ENCODE measurements at regions not wholly inside any gene's neighbourhood (a gene's known extent, or its start where the extent isn't known, plus 50 kb on each side); places are given as distances from the start of the nearest gene placed in this dataset.
"Not testable (repeated sequence)": the region's sequence is repeated elsewhere in the genome, so short reads cannot be mapped to it uniquely, and the experiment has no call there.

DNA sequence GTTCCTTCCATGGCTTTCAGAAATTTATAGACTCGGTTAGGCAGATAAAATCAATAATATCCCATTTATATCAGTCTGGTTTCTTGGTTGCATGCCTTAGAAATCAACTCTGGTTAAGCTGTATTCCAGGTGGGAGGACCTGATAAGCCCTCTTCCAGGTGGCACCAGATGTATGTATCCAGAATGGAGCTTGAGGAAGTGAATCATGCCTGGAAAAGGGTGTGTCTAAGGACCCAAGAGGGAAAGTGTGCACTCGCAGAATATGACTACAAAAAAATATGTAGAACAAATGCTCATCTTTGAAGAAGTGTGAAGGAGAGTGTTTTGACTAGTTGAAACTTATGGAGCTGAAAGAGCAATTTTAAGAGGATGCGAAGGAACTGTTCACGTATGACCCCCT, 184.5 kb upstream of the IRF2BP2 start:
- ATAC-seq (ENCODE audit: low read depth); H3K9ac ChIP-seq (ENCODE audit: low read length); H3K27ac Mint-ChIP-seq; H3K79me2 ChIP-seq (ENCODE audit: control insufficient read depth, insufficient read depth, low read length); H3K4me3 Mint-ChIP-seq; H3K4me3 ChIP-seq (ENCODE audit: control extremely low read depth in 1 of 5, extremely low read depth in 1 of 5, insufficient read depth in 1 of 5, low read depth in 2 of 5, low read length in 4 of 5); H3K27me3 ChIP-seq (replicated peaks in 1 of 4; ENCODE audit: control extremely low read depth in 1 of 4, control insufficient read depth in 3 of 4, insufficient read depth in 4 of 4, low read length in 3 of 4); H3K36me3 ChIP-seq (replicated peaks in 1 of 2; ENCODE audit: control extremely low read depth in 1 of 2, control insufficient read depth in 1 of 2, extremely low read depth in 1 of 2, insufficient read depth in 2 of 2, low read length in 1 of 2); H3K4me1 ChIP-seq (ENCODE audit: control insufficient read depth in 2 of 2, insufficient read depth in 2 of 2, low read length in 2 of 2); H2AFZ ChIP-seq (ENCODE audit: insufficient read depth, low read depth, low read length, poor library complexity, severe bottlenecking); intact Hi-C loops (cut with micrococcal nuclease); H3K27me3 Mint-ChIP-seq; H4K20me1 ChIP-seq (ENCODE audit: control insufficient read depth, insufficient read depth, low read length, poor library complexity, severe bottlenecking); H3K27ac ChIP-seq (ENCODE audit: low read length in 2 of 2); DNase-seq; POLR2A ChIA-PET; H3K4me2 ChIP-seq (replicated peaks; ENCODE audit: low read depth, low read length, poor library complexity, severe bottlenecking); H3K9me3 ChIP-seq (ENCODE audit: control extremely low read depth in 1 of 3, control insufficient read depth in 2 of 3, insufficient read depth in 1 of 3, low read length in 2 of 3); CTCF ChIA-PET; H3K4me1 Mint-ChIP-seq; H3K9me3 Mint-ChIP-seq (ENCODE audit: insufficient read depth): not testable (repeated sequence)
- no CpG with 5 or more reads among the region's 4 CpGs for WGBS (ENCODE audit: insufficient coverage)

DNA sequence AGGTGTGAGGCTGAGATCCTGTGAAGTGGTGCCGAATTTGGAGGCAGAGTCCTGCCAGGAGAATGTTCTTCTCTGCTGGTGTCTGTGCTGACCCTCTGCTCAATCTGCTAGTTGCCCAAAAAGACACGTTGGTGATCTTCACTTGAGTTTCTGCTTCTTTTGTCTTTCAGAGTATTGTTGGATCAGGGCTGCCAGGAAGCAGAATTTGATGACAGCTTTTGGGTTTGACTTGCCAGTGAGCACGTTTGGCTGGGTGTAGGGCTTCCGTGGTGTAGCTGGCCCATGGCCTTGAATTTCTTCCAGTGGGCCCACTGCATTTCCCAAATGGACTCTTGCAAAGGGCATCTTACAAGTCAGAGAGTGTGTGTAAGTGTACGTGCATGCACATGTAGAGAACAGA, 183.9 kb upstream of the IRF2BP2 start:
- H3K27ac Mint-ChIP-seq; H3K36me3 ChIP-seq (replicated peaks in 1 of 2; ENCODE audit: control extremely low read depth in 1 of 2, control insufficient read depth in 1 of 2, extremely low read depth in 1 of 2, insufficient read depth in 2 of 2, low read length in 1 of 2); H2AFZ ChIP-seq (ENCODE audit: insufficient read depth, low read depth, low read length, poor library complexity, severe bottlenecking); POLR2A ChIA-PET; H3K9me3 ChIP-seq (ENCODE audit: control extremely low read depth in 1 of 3, control insufficient read depth in 2 of 3, insufficient read depth in 1 of 3, low read length in 2 of 3); H3K4me3 Mint-ChIP-seq; CTCF ChIA-PET; ATAC-seq (ENCODE audit: low read depth); DNase-seq; H3K4me1 ChIP-seq (ENCODE audit: control insufficient read depth in 2 of 2, insufficient read depth in 2 of 2, low read length in 2 of 2); intact Hi-C loops (cut with micrococcal nuclease); H4K20me1 ChIP-seq (ENCODE audit: control insufficient read depth, insufficient read depth, low read length, poor library complexity, severe bottlenecking); H3K4me1 Mint-ChIP-seq; H3K9me3 Mint-ChIP-seq (ENCODE audit: insufficient read depth); H3K27ac ChIP-seq (ENCODE audit: low read length in 2 of 2); H3K79me2 ChIP-seq (ENCODE audit: control insufficient read depth, insufficient read depth, low read length); H3K4me3 ChIP-seq (ENCODE audit: control extremely low read depth in 1 of 5, extremely low read depth in 1 of 5, insufficient read depth in 1 of 5, low read depth in 2 of 5, low read length in 4 of 5); H3K4me2 ChIP-seq (replicated peaks; ENCODE audit: low read depth, low read length, poor library complexity, severe bottlenecking); H3K27me3 ChIP-seq (replicated peaks in 1 of 4; ENCODE audit: control extremely low read depth in 1 of 4, control insufficient read depth in 3 of 4, insufficient read depth in 4 of 4, low read length in 3 of 4); H3K9ac ChIP-seq (ENCODE audit: low read length); H3K27me3 Mint-ChIP-seq: not testable (repeated sequence)
- WGBS (ENCODE audit: insufficient coverage): 100% methylated on average over 1 of the region's 5 CpGs

DNA sequence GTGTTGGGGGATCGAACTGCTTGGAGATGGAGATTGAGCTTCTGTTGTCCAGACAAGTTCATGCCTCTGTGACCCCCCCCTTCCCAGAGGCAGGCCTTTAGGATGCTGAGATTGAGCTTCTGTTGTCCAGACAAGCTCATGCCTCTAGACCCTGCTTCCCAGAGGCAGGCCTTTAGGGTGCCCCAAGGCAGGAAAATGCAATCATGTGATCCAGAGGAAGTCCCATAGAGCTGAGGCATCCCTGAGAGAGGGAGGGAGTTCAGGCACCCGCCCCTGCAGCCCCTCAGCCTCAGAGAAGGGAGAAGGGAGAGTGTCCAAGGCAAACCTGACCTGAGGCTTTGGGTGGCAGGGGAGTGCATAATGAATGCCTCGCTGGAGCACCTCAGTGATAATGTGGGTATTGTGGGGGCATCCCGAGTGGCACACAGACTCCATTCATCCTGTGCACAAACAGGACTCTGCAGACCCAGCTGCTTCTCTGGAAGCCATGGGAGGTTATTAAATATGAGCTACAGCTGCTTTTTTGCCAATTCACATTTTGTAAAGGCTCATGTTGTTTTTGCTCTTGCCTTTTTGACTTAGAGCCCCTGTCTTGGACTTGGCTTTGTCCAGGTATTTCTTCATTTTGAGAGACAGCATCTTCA, 182.4 kb upstream of the IRF2BP2 start:
- H3K27ac Mint-ChIP-seq; H3K9ac ChIP-seq (ENCODE audit: low read length); H3K4me1 ChIP-seq (ENCODE audit: control insufficient read depth in 2 of 2, insufficient read depth in 2 of 2, low read length in 2 of 2); H3K27me3 Mint-ChIP-seq; POLR2A ChIA-PET; H3K9me3 Mint-ChIP-seq (ENCODE audit: insufficient read depth); H2AFZ ChIP-seq (ENCODE audit: insufficient read depth, low read depth, low read length, poor library complexity, severe bottlenecking); H3K4me1 Mint-ChIP-seq; intact Hi-C loops (cut with micrococcal nuclease); ATAC-seq (ENCODE audit: low read depth); H3K27ac ChIP-seq (ENCODE audit: low read length in 2 of 2); H3K36me3 ChIP-seq (replicated peaks in 1 of 2; ENCODE audit: control extremely low read depth in 1 of 2, control insufficient read depth in 1 of 2, extremely low read depth in 1 of 2, insufficient read depth in 2 of 2, low read length in 1 of 2); H3K4me3 ChIP-seq (ENCODE audit: control extremely low read depth in 1 of 5, extremely low read depth in 1 of 5, insufficient read depth in 1 of 5, low read depth in 2 of 5, low read length in 4 of 5); CTCF ChIA-PET; H3K27me3 ChIP-seq (replicated peaks in 1 of 4; ENCODE audit: control extremely low read depth in 1 of 4, control insufficient read depth in 3 of 4, insufficient read depth in 4 of 4, low read length in 3 of 4); H4K20me1 ChIP-seq (ENCODE audit: control insufficient read depth, insufficient read depth, low read length, poor library complexity, severe bottlenecking); H3K9me3 ChIP-seq (ENCODE audit: control extremely low read depth in 1 of 3, control insufficient read depth in 2 of 3, insufficient read depth in 1 of 3, low read length in 2 of 3); H3K4me2 ChIP-seq (replicated peaks; ENCODE audit: low read depth, low read length, poor library complexity, severe bottlenecking); H3K79me2 ChIP-seq (ENCODE audit: control insufficient read depth, insufficient read depth, low read length); H3K4me3 Mint-ChIP-seq: not testable (repeated sequence)
- WGBS (ENCODE audit: insufficient coverage): no CpG with 5 or more reads among the region's 4 CpGs
- DNase-seq: peak; percentile 1

DNA sequence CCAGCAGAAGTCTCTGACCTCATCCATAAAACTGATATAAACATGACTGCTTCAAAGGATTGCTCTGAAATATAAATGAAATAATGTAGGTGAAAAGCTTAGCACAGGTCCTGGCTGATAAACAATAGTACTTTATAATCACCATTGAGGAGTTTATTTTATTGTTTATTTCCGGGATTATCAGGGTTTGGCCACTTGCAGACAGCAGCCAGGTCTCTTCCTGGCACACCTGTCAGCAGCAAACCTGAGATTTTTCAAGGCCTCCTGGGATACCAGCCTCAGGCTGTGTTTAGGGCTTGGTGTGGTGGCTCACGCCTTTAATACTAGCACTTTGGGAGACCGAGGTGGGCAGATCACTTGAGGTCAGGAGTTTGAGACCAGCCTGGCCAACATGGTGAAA, 181.6 kb upstream of the IRF2BP2 start:
- no CpG with 5 or more reads among the region's 3 CpGs for WGBS (ENCODE audit: insufficient coverage)
- DNase-seq; CTCF ChIA-PET; intact Hi-C loops (cut with micrococcal nuclease); H3K36me3 ChIP-seq (replicated peaks in 1 of 2; ENCODE audit: control extremely low read depth in 1 of 2, control insufficient read depth in 1 of 2, extremely low read depth in 1 of 2, insufficient read depth in 2 of 2, low read length in 1 of 2); H3K4me1 Mint-ChIP-seq; H3K9ac ChIP-seq (ENCODE audit: low read length); H3K9me3 Mint-ChIP-seq (ENCODE audit: insufficient read depth); H3K4me3 ChIP-seq (ENCODE audit: control extremely low read depth in 1 of 5, extremely low read depth in 1 of 5, insufficient read depth in 1 of 5, low read depth in 2 of 5, low read length in 4 of 5); ATAC-seq (ENCODE audit: low read depth); H3K27me3 Mint-ChIP-seq; H3K27me3 ChIP-seq (replicated peaks in 1 of 4; ENCODE audit: control extremely low read depth in 1 of 4, control insufficient read depth in 3 of 4, insufficient read depth in 4 of 4, low read length in 3 of 4); H2AFZ ChIP-seq (ENCODE audit: insufficient read depth, low read depth, low read length, poor library complexity, severe bottlenecking); H3K27ac ChIP-seq (ENCODE audit: low read length in 2 of 2); H3K79me2 ChIP-seq (ENCODE audit: control insufficient read depth, insufficient read depth, low read length); H3K4me2 ChIP-seq (replicated peaks; ENCODE audit: low read depth, low read length, poor library complexity, severe bottlenecking); POLR2A ChIA-PET; H3K27ac Mint-ChIP-seq; H3K9me3 ChIP-seq (ENCODE audit: control extremely low read depth in 1 of 3, control insufficient read depth in 2 of 3, insufficient read depth in 1 of 3, low read length in 2 of 3); H3K4me3 Mint-ChIP-seq; H4K20me1 ChIP-seq (ENCODE audit: control insufficient read depth, insufficient read depth, low read length, poor library complexity, severe bottlenecking); H3K4me1 ChIP-seq (ENCODE audit: control insufficient read depth in 2 of 2, insufficient read depth in 2 of 2, low read length in 2 of 2): not testable (repeated sequence)
